ENCODE measurements at regions not wholly inside any gene's neighbourhood (a gene's known extent, or its start where the extent isn't known, plus 50 kb on each side); places are given as distances from the start of the nearest gene placed in this dataset.

- ChIA-PET CTCF (no interaction called here), POLR2A (no interaction called here)
- no peak for DNase-seq (ENCODE audit: extremely low spot score)
- TF ChIP-seq LEF1 (IDR thresholded peaks at IDR 0.05; ENCODE audit: borderline replicate concordance) (no peak), TARDBP (IDR thresholded peaks at IDR 0.05) (no peak), SUZ12 (IDR thresholded peaks at IDR 0.05) (no peak), L3MBTL2 (conservative IDR thresholded peaks at IDR 0.05) (no peak), FOXM1 (IDR thresholded peaks at IDR 0.05; ENCODE audit: borderline replicate concordance) (no peak), FOXA1 (IDR thresholded peaks at IDR 0.05) (no peak), NFRKB (IDR thresholded peaks at IDR 0.05) (no peak), FOXK2 (IDR thresholded peaks at IDR 0.05) (no peak), PKNOX1 (IDR thresholded peaks at IDR 0.05) (no peak), ARNT (IDR thresholded peaks at IDR 0.05) (no peak), HDGF (IDR thresholded peaks at IDR 0.05; ENCODE audit: borderline replicate concordance) (no peak), ZNF384 (IDR thresholded peaks at IDR 0.05) (no peak), ELF4 (IDR thresholded peaks at IDR 0.05) (no peak)
Measured at GRCh38 chr14:104287301-104288009, 149.1 kb downstream of the KIF26A start.

- POLR2A ChIA-PET = no interaction called here
- CTCF ChIA-PET = no interaction called here
- DNase-seq (ENCODE audit: extremely low spot score) = no peak
- no peak for TF ChIP-seq HDGF (IDR thresholded peaks at IDR 0.05; ENCODE audit: borderline replicate concordance)
- no peak for TF ChIP-seq ARNT (IDR thresholded peaks at IDR 0.05)
- TF ChIP-seq NFRKB (IDR thresholded peaks at IDR 0.05) = no peak
- TF ChIP-seq ELF4 (IDR thresholded peaks at IDR 0.05) = no peak
- TF ChIP-seq CTBP1 (IDR thresholded peaks at IDR 0.05; ENCODE audit: borderline replicate concordance) = no peak
- no peak for TF ChIP-seq LEF1 (IDR thresholded peaks at IDR 0.05; ENCODE audit: borderline replicate concordance)
- TF ChIP-seq ZNF384 (IDR thresholded peaks at IDR 0.05) = no peak
- TF ChIP-seq TARDBP (IDR thresholded peaks at IDR 0.05) = no peak
- no peak for TF ChIP-seq SUZ12 (IDR thresholded peaks at IDR 0.05)
- no peak for TF ChIP-seq BHLHE40 (IDR thresholded peaks at IDR 0.05; ENCODE audit: borderline replicate concordance)
- TF ChIP-seq PKNOX1 (IDR thresholded peaks at IDR 0.05) = no peak
- no peak for TF ChIP-seq L3MBTL2 (conservative IDR thresholded peaks at IDR 0.05)
- no peak for TF ChIP-seq SP1 (IDR thresholded peaks at IDR 0.05)
- TF ChIP-seq FOXK2 (IDR thresholded peaks at IDR 0.05) = no peak
- TF ChIP-seq FOXM1 (IDR thresholded peaks at IDR 0.05; ENCODE audit: borderline replicate concordance) = no peak
- no peak for TF ChIP-seq FOXA1 (IDR thresholded peaks at IDR 0.05)
Measured at GRCh38 chr14:104288272-104288671, 149.9 kb downstream of the KIF26A start.

GRCh38 chr14:104289507-104289906, 151.1 kb downstream of the KIF26A start:
- POLR2A ChIA-PET = no interaction called here
- CTCF ChIA-PET = no interaction called here
- TF ChIP-seq PKNOX1 (IDR thresholded peaks at IDR 0.05) (no peak), LEF1 (IDR thresholded peaks at IDR 0.05; ENCODE audit: borderline replicate concordance) (no peak), ELF4 (IDR thresholded peaks at IDR 0.05) (no peak), ARNT (IDR thresholded peaks at IDR 0.05) (no peak), FOXA1 (IDR thresholded peaks at IDR 0.05) (no peak), FOXK2 (IDR thresholded peaks at IDR 0.05) (no peak), ZNF384 (IDR thresholded peaks at IDR 0.05) (no peak), CTBP1 (IDR thresholded peaks at IDR 0.05; ENCODE audit: borderline replicate concordance) (no peak), SUZ12 (IDR thresholded peaks at IDR 0.05) (no peak), BHLHE40 (IDR thresholded peaks at IDR 0.05; ENCODE audit: borderline replicate concordance) (no peak), NFRKB (IDR thresholded peaks at IDR 0.05) (no peak), FOXM1 (IDR thresholded peaks at IDR 0.05; ENCODE audit: borderline replicate concordance) (no peak), SP1 (IDR thresholded peaks at IDR 0.05) (no peak), TARDBP (IDR thresholded peaks at IDR 0.05) (no peak), HDGF (IDR thresholded peaks at IDR 0.05; ENCODE audit: borderline replicate concordance) (no peak), L3MBTL2 (conservative IDR thresholded peaks at IDR 0.05) (no peak)
- DNase-seq (ENCODE audit: extremely low spot score) = no peak

GRCh38 chr14:104290058-104290667, 151.8 kb downstream of the KIF26A start:
- TF ChIP-seq ZNF384 (IDR thresholded peaks at IDR 0.05) = no peak
- POLR2A ChIA-PET = no interaction called here
- no peak for DNase-seq (ENCODE audit: extremely low spot score)
- CTCF ChIA-PET = interaction anchor here (0.6 kb wide), 1 partner anchor 196 kb away, joined by 3 read pairs; no protein-coding TSS in a partner anchor

- TF ChIP-seq ARNT (IDR thresholded peaks at IDR 0.05) (no peak), SP1 (IDR thresholded peaks at IDR 0.05) (no peak), LEF1 (IDR thresholded peaks at IDR 0.05; ENCODE audit: borderline replicate concordance) (no peak), CTBP1 (IDR thresholded peaks at IDR 0.05; ENCODE audit: borderline replicate concordance) (no peak), PKNOX1 (IDR thresholded peaks at IDR 0.05) (no peak), L3MBTL2 (conservative IDR thresholded peaks at IDR 0.05) (no peak), SUZ12 (IDR thresholded peaks at IDR 0.05) (no peak), NFRKB (IDR thresholded peaks at IDR 0.05) (no peak), ELF4 (IDR thresholded peaks at IDR 0.05) (no peak), TARDBP (IDR thresholded peaks at IDR 0.05) (no peak), FOXK2 (IDR thresholded peaks at IDR 0.05) (no peak), HDGF (IDR thresholded peaks at IDR 0.05; ENCODE audit: borderline replicate concordance) (no peak), BHLHE40 (IDR thresholded peaks at IDR 0.05; ENCODE audit: borderline replicate concordance) (no peak), ZNF384 (IDR thresholded peaks at IDR 0.05) (no peak), FOXA1 (IDR thresholded peaks at IDR 0.05) (no peak), FOXM1 (IDR thresholded peaks at IDR 0.05; ENCODE audit: borderline replicate concordance) (no peak)
- POLR2A ChIA-PET = no interaction called here
- CTCF ChIA-PET = interaction anchor here (0.6 kb wide), 1 partner anchor 197 kb away, joined by 3 read pairs; no protein-coding TSS in a partner anchor
- no peak for DNase-seq (ENCODE audit: extremely low spot score)
Measured at GRCh38 chr14:104290756-104291122, 152.4 kb downstream of the KIF26A start.

Data from HEK293T (cell line).